Suprapubic skin (tissue), 3 donors: ENCODE measurements at regions not wholly inside any gene's neighbourhood (a gene's known extent, or its start where the extent isn't known, plus 50 kb on each side); places are given as distances from the start of the nearest gene placed in this dataset.

Experiments
- POLR2A ChIP-seq, 2 donors: fragments of 450-650 bp; IDR thresholded peaks; one replicate each; pipeline ENCODE4 v1.6.1; 2017; ENCODE audit warnings: antibody characterized with exemption in 2 of 2, mild to moderate bottlenecking in 2 of 2, moderate library complexity in 2 of 2
- TF ChIP-seq, protein P1 (sequence below), 2 donors: fragments of 200-600 bp in 1 of 2; fragments of 450-650 bp in 1 of 2; sonication (generic) in 1 of 2; IDR thresholded peaks; one replicate each; pipeline ENCODE4 v1.5.1; 2016 to 2019; ENCODE audit warnings: antibody characterized with exemption in 2 of 2, mild to moderate bottlenecking in 1 of 2, moderate library complexity in 1 of 2

DNA sequence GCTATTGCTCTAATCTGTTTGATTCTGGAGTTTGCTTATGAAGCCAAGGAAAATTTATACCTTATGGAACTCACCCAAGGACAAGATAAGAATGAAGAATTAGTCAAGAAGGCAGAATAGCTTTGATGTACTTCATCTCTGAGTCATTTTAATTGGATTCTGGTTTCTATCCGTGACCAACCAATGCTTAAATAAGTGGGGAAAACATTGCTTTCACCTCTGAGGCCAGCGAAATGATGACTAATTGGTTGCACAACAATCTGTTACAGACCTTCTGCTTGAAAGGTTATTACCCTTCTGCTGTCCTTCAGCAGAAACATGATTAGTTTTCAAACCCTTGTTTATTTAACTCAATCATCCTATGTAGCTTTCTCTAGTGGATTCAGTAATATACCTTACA is 812.7 kb downstream of the CDY2B start:
- TF ChIP-seq, protein P1, sequence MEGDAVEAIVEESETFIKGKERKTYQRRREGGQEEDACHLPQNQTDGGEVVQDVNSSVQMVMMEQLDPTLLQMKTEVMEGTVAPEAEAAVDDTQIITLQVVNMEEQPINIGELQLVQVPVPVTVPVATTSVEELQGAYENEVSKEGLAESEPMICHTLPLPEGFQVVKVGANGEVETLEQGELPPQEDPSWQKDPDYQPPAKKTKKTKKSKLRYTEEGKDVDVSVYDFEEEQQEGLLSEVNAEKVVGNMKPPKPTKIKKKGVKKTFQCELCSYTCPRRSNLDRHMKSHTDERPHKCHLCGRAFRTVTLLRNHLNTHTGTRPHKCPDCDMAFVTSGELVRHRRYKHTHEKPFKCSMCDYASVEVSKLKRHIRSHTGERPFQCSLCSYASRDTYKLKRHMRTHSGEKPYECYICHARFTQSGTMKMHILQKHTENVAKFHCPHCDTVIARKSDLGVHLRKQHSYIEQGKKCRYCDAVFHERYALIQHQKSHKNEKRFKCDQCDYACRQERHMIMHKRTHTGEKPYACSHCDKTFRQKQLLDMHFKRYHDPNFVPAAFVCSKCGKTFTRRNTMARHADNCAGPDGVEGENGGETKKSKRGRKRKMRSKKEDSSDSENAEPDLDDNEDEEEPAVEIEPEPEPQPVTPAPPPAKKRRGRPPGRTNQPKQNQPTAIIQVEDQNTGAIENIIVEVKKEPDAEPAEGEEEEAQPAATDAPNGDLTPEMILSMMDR (IDR thresholded peaks at IDR 0.05): no peak
- TF ChIP-seq POLR2A (IDR thresholded peaks at IDR 0.05): no peak
